ENCODE measurements at regions not wholly inside any gene's neighbourhood (a gene's known extent, or its start where the extent isn't known, plus 50 kb on each side); places are given as distances from the start of the nearest gene placed in this dataset.

GRCh38 chr3:107431246-107432012 lies 54.2 kb downstream of the CCDC54 start (continued):
- peak; percentile 24; the same call in 1 of the 2 replicates for TF ChIP-seq GTF2F1 (IDR thresholded peaks at IDR 0.05; ENCODE audit: borderline replicate concordance, low read depth, low read length)
- no peak for TF ChIP-seq RAD21 (IDR thresholded peaks at IDR 0.05 in 1 of 2, conservative IDR thresholded peaks at IDR 0.05 in 1 of 2; ENCODE audit: low read depth in 2 of 2, low read length in 2 of 2)
- TF ChIP-seq CHD1 (IDR thresholded peaks at IDR 0.05; ENCODE audit: low read depth, low read length) = no peak
- TF ChIP-seq SIX5 (IDR thresholded peaks at IDR 0.05; ENCODE audit: low read depth, low read length) = no peak
- TF ChIP-seq HDAC6 (IDR thresholded peaks at IDR 0.05; ENCODE audit: low read depth, low read length) = no peak
- TF ChIP-seq POLR2A (IDR thresholded peaks at IDR 0.05; ENCODE audit: control extremely low read depth in 1 of 2, low read depth in 2 of 2, low read length in 2 of 2) = peak; percentile 59 to 73
- TF ChIP-seq KDM4A (IDR thresholded peaks at IDR 0.05; ENCODE audit: low read depth, low read length, severe bottlenecking) = peak; percentile 89
- TF ChIP-seq EGR1 (IDR thresholded peaks at IDR 0.05; ENCODE audit: borderline replicate concordance, low read depth, low read length) = no peak
- TF ChIP-seq SUZ12 (IDR thresholded peaks at IDR 0.05; ENCODE audit: low read length) = no peak
- TF ChIP-seq CHD2 (IDR thresholded peaks at IDR 0.05; ENCODE audit: low read length) = no peak
- no peak for TF ChIP-seq ATF3 (IDR thresholded peaks at IDR 0.05; ENCODE audit: insufficient read depth, low read depth, low read length)
- TF ChIP-seq TCF12 (IDR thresholded peaks at IDR 0.05; ENCODE audit: low read depth, low read length) = no peak
- peak; percentile 31; the same call in 1 of the 2 replicates for TF ChIP-seq MAX (IDR thresholded peaks at IDR 0.05)
- peak; percentile 46; the same call in 1 of the 2 replicates for TF ChIP-seq POLR2AphosphoS5 (IDR thresholded peaks at IDR 0.05; ENCODE audit: low read depth, low read length)
- TF ChIP-seq RXRA (IDR thresholded peaks at IDR 0.05; ENCODE audit: insufficient read depth, low read depth, low read length) = no peak
- peak; percentile 61; the same call in 1 of the 2 replicates for TF ChIP-seq RBBP5 (IDR thresholded peaks at IDR 0.05; ENCODE audit: borderline replicate concordance, low read depth, low read length)
- TF ChIP-seq PHF8 (conservative IDR thresholded peaks at IDR 0.05; ENCODE audit: low read depth, low read length) = peak; percentile 77
- TF ChIP-seq CTBP2 (IDR thresholded peaks at IDR 0.05; ENCODE audit: borderline replicate concordance, insufficient read depth, insufficient read length, low read length) = peak; percentile 30
- peak; percentile 73 for TF ChIP-seq YY1 (IDR thresholded peaks at IDR 0.05; ENCODE audit: low read depth, low read length)
- TF ChIP-seq KDM1A (IDR thresholded peaks at IDR 0.05; ENCODE audit: borderline replicate concordance, low read length) = no peak
- peak; percentile 82; the same call in 1 of the 2 replicates for TF ChIP-seq TBP (IDR thresholded peaks at IDR 0.05; ENCODE audit: low read depth, low read length)
- TF ChIP-seq E2F6 (IDR thresholded peaks at IDR 0.05) = no peak
- TF ChIP-seq ASH2L (IDR thresholded peaks at IDR 0.05; ENCODE audit: low read length) = no peak

Measured in H1 (cell line).